ENCODE measurements at regions not wholly inside any gene's neighbourhood (a gene's known extent, or its start where the extent isn't known, plus 50 kb on each side); places are given as distances from the start of the nearest gene placed in this dataset.

- Histone ChIP-seq H2AFZ (ENCODE audit: low read depth, low read length) (no peak overlapping the region), H3K9me3 (ENCODE audit: low read length) (no peaks in the 10 kb centered on the region), H3K27me3 (ENCODE audit: insufficient read depth, low read length) (peaks cover 38% of the 10 kb centered on the region), H3K36me3 (ENCODE audit: insufficient read depth, low read length) (no peaks in the 10 kb centered on the region), H3K4me1 (ENCODE audit: insufficient read depth, low read length) (peaks cover 10% of the 10 kb centered on the region), H3K4me3 (ENCODE audit: low read length) (peak overlapping the region; percentile 43)
Measured at GRCh38 chr3:24830230-24831152, 335.8 kb upstream of the THRB start.

GRCh38 chr3:24831221-24831620 is 336.6 kb upstream of the THRB start:
- Histone ChIP-seq H3K9me3 (ENCODE audit: low read length) (no peaks in the 10 kb centered on the region), H3K36me3 (ENCODE audit: insufficient read depth, low read length) (no peaks in the 10 kb centered on the region), H3K4me3 (ENCODE audit: low read length) (no peak overlapping the region), H3K27me3 (ENCODE audit: insufficient read depth, low read length) (peaks cover 34% of the 10 kb centered on the region), H3K4me1 (ENCODE audit: insufficient read depth, low read length) (peaks cover 10% of the 10 kb centered on the region), H2AFZ (ENCODE audit: low read depth, low read length) (no peak overlapping the region)

- Histone ChIP-seq H3K4me1 (ENCODE audit: insufficient read depth, low read length) (peaks cover 10% of the 10 kb centered on the region), H2AFZ (ENCODE audit: low read depth, low read length) (no peak overlapping the region), H3K27me3 (ENCODE audit: insufficient read depth, low read length) (peaks cover 19% of the 10 kb centered on the region), H3K36me3 (ENCODE audit: insufficient read depth, low read length) (no peaks in the 10 kb centered on the region), H3K9me3 (ENCODE audit: low read length) (no peaks in the 10 kb centered on the region), H3K4me3 (ENCODE audit: low read length) (no peak overlapping the region)
Measured at GRCh38 chr3:24832891-24833290, 338.2 kb upstream of the THRB start.

- Histone ChIP-seq H3K36me3 (ENCODE audit: insufficient read depth, low read length) (no peaks in the 10 kb centered on the region), H3K4me1 (ENCODE audit: insufficient read depth, low read length) (peaks cover 10% of the 10 kb centered on the region), H3K4me3 (ENCODE audit: low read length) (no peak overlapping the region), H3K9me3 (ENCODE audit: low read length) (no peaks in the 10 kb centered on the region), H2AFZ (ENCODE audit: low read depth, low read length) (no peak overlapping the region), H3K27me3 (ENCODE audit: insufficient read depth, low read length) (peaks cover 12% of the 10 kb centered on the region)
Measured at GRCh38 chr3:24834442-24834841, 339.8 kb upstream of the THRB start.

GRCh38 chr3:24835510-24835909 is 340.9 kb upstream of the THRB start:
- Histone ChIP-seq H3K4me1 (ENCODE audit: insufficient read depth, low read length) (peaks cover 1% of the 10 kb centered on the region), H3K36me3 (ENCODE audit: insufficient read depth, low read length) (no peaks in the 10 kb centered on the region), H2AFZ (ENCODE audit: low read depth, low read length) (no peak overlapping the region), H3K9me3 (ENCODE audit: low read length) (no peaks in the 10 kb centered on the region), H3K4me3 (ENCODE audit: low read length) (no peak overlapping the region), H3K27me3 (ENCODE audit: insufficient read depth, low read length) (peaks cover 11% of the 10 kb centered on the region)

GRCh38 chr3:24837601-24838000 is 343.0 kb upstream of the THRB start:
- no peaks in the 10 kb centered on the region for H3K4me1 ChIP-seq (ENCODE audit: insufficient read depth, low read length)
- H3K27me3 ChIP-seq (ENCODE audit: insufficient read depth, low read length), result peaks cover 3% of the 10 kb centered on the region
- H3K4me3 ChIP-seq (ENCODE audit: low read length), result no peak overlapping the region

GRCh38 chr3:24838533-24838932 is 343.9 kb upstream of the THRB start:
- H2AFZ ChIP-seq (ENCODE audit: low read depth, low read length), result no peak overlapping the region
- no peaks in the 10 kb centered on the region for H3K36me3 ChIP-seq (ENCODE audit: insufficient read depth, low read length)
- no peak overlapping the region for H3K4me3 ChIP-seq (ENCODE audit: low read length)
- H3K9me3 ChIP-seq (ENCODE audit: low read length), result no peaks in the 10 kb centered on the region
- no peaks in the 10 kb centered on the region for H3K27me3 ChIP-seq (ENCODE audit: insufficient read depth, low read length)
- H3K4me1 ChIP-seq (ENCODE audit: insufficient read depth, low read length), result no peaks in the 10 kb centered on the region

More at GRCh38 chr3:24837601-24838000, 343.0 kb upstream of the THRB start:
- Histone ChIP-seq H2AFZ (ENCODE audit: low read depth, low read length) (no peak overlapping the region), H3K9me3 (ENCODE audit: low read length) (no peaks in the 10 kb centered on the region), H3K36me3 (ENCODE audit: insufficient read depth, low read length) (no peaks in the 10 kb centered on the region)

GRCh38 chr3:24843955-24844354 is 349.3 kb upstream of the THRB start:
- Histone ChIP-seq H3K36me3 (ENCODE audit: insufficient read depth, low read length) (no peaks in the 10 kb centered on the region), H3K9me3 (ENCODE audit: low read length) (no peaks in the 10 kb centered on the region), H3K4me3 (ENCODE audit: low read length) (no peak overlapping the region), H2AFZ (ENCODE audit: low read depth, low read length) (no peak overlapping the region), H3K4me1 (ENCODE audit: insufficient read depth, low read length) (no peaks in the 10 kb centered on the region), H3K27me3 (ENCODE audit: insufficient read depth, low read length) (no peaks in the 10 kb centered on the region)

- H3K9me3 ChIP-seq (ENCODE audit: low read length), result no peaks in the 10 kb centered on the region
- H3K4me1 ChIP-seq (ENCODE audit: insufficient read depth, low read length), result no peaks in the 10 kb centered on the region
- no peaks in the 10 kb centered on the region for H3K27me3 ChIP-seq (ENCODE audit: insufficient read depth, low read length)
- no peaks in the 10 kb centered on the region for H3K36me3 ChIP-seq (ENCODE audit: insufficient read depth, low read length)
- H2AFZ ChIP-seq (ENCODE audit: low read depth, low read length), result no peak overlapping the region
- no peak overlapping the region for H3K4me3 ChIP-seq (ENCODE audit: low read length)
Measured at GRCh38 chr3:24845524-24846155, 351.0 kb upstream of the THRB start.

- Histone ChIP-seq H3K36me3 (ENCODE audit: insufficient read depth, low read length) (no peaks in the 10 kb centered on the region), H3K4me1 (ENCODE audit: insufficient read depth, low read length) (no peaks in the 10 kb centered on the region), H3K4me3 (ENCODE audit: low read length) (no peak overlapping the region), H3K9me3 (ENCODE audit: low read length) (no peaks in the 10 kb centered on the region), H3K27me3 (ENCODE audit: insufficient read depth, low read length) (no peaks in the 10 kb centered on the region), H2AFZ (ENCODE audit: low read depth, low read length) (no peak overlapping the region)
Measured at GRCh38 chr3:24846286-24846860, 351.7 kb upstream of the THRB start.

- H3K27me3 ChIP-seq (ENCODE audit: insufficient read depth, low read length), result no peaks in the 10 kb centered on the region
- H3K36me3 ChIP-seq (ENCODE audit: insufficient read depth, low read length), result no peaks in the 10 kb centered on the region
- H3K9me3 ChIP-seq (ENCODE audit: low read length), result no peaks in the 10 kb centered on the region
- H3K4me3 ChIP-seq (ENCODE audit: low read length), result no peak overlapping the region
- no peaks in the 10 kb centered on the region for H3K4me1 ChIP-seq (ENCODE audit: insufficient read depth, low read length)
- no peak overlapping the region for H2AFZ ChIP-seq (ENCODE audit: low read depth, low read length)
Measured at GRCh38 chr3:24850245-24850644, 355.6 kb upstream of the THRB start.

GRCh38 chr3:24853685-24854490 is 359.2 kb upstream of the THRB start:
- no peaks in the 10 kb centered on the region for H3K4me1 ChIP-seq (ENCODE audit: insufficient read depth, low read length)
- no peak overlapping the region for H3K4me3 ChIP-seq (ENCODE audit: low read length)
- H3K9me3 ChIP-seq (ENCODE audit: low read length), result no peaks in the 10 kb centered on the region
- no peaks in the 10 kb centered on the region for H3K36me3 ChIP-seq (ENCODE audit: insufficient read depth, low read length)
- H3K27me3 ChIP-seq (ENCODE audit: insufficient read depth, low read length), result no peaks in the 10 kb centered on the region
- no peak overlapping the region for H2AFZ ChIP-seq (ENCODE audit: low read depth, low read length)

- H3K9me3 ChIP-seq (ENCODE audit: low read length), result no peaks in the 10 kb centered on the region
- H3K27me3 ChIP-seq (ENCODE audit: insufficient read depth, low read length), result no peaks in the 10 kb centered on the region
- H3K4me1 ChIP-seq (ENCODE audit: insufficient read depth, low read length), result no peaks in the 10 kb centered on the region
- no peak overlapping the region for H3K4me3 ChIP-seq (ENCODE audit: low read length)
- no peaks in the 10 kb centered on the region for H3K36me3 ChIP-seq (ENCODE audit: insufficient read depth, low read length)
- no peak overlapping the region for H2AFZ ChIP-seq (ENCODE audit: low read depth, low read length)
Measured at GRCh38 chr3:24854748-24855147, 360.1 kb upstream of the THRB start.
